ENCODE measurements at regions not wholly inside any gene's neighbourhood (a gene's known extent, or its start where the extent isn't known, plus 50 kb on each side); places are given as distances from the start of the nearest gene placed in this dataset.

DNA sequence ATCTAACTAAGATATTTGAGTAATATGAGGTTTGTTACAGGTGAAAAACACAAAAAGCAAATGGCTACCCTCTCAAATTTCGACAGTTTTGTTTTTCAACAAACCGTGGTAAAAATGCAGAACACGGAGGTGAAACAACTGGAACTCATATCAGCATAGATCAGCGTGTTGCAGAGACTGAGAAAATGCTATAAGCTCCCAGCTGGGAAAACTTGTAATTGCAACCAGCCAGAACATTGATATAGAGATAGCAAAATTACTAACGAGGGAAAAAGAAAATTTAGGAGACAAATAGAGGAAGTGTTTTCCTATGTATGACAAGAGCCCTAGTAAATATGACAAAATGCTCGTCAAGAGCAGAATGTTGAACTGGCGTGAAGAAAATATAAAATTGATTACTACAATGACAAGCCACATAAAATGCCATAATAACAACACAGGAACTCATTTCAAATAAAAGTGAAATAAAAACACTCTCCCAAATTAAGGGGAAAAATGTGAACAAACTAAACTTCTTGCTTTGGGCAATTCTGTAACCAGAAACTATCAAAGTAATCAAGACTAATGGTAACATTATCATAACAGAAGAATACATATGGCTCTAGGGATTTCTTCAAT, 1989.8 kb downstream of the EFNA5 start:
- no peak overlapping the region for H2BK20ac ChIP-seq (ENCODE audit: low read depth, low read length, poor library complexity, severe bottlenecking)
- Mint-ChIP-seq H3K4me3 (no peak overlapping the region), H3K4me1 (peaks cover 0 to 1% of the 10 kb centered on the region in 2 experiments; a peak in 1 of 4 replicates), H3K9me3 (no peaks in the 10 kb centered on the region), H3K36me3 (ENCODE audit: insufficient read depth in 1 of 3, low read depth in 3 of 3) (peaks cover 0 to 1% (median 1%) of the 10 kb centered on the region in 3 experiments; a peak in 2 of 7 replicates), H3K27me3 (ENCODE audit: low read depth) (no peaks in the 10 kb centered on the region), H3K27ac (no peak overlapping the region)
- no peak overlapping the region for H3T11ph ChIP-seq (ENCODE audit: low read length)
- H3K79me1 ChIP-seq (ENCODE audit: insufficient read depth, low read depth, low read length, poor library complexity, severe bottlenecking), result no peaks in the 10 kb centered on the region
- no peak overlapping the region for H3K9ac ChIP-seq (ENCODE audit: extremely low read depth, insufficient read length, low read length)
- no peaks in the 10 kb centered on the region for H4K20me1 ChIP-seq (ENCODE audit: control insufficient read depth, insufficient read depth, insufficient read length)
- TF ChIP-seq, protein P1, sequence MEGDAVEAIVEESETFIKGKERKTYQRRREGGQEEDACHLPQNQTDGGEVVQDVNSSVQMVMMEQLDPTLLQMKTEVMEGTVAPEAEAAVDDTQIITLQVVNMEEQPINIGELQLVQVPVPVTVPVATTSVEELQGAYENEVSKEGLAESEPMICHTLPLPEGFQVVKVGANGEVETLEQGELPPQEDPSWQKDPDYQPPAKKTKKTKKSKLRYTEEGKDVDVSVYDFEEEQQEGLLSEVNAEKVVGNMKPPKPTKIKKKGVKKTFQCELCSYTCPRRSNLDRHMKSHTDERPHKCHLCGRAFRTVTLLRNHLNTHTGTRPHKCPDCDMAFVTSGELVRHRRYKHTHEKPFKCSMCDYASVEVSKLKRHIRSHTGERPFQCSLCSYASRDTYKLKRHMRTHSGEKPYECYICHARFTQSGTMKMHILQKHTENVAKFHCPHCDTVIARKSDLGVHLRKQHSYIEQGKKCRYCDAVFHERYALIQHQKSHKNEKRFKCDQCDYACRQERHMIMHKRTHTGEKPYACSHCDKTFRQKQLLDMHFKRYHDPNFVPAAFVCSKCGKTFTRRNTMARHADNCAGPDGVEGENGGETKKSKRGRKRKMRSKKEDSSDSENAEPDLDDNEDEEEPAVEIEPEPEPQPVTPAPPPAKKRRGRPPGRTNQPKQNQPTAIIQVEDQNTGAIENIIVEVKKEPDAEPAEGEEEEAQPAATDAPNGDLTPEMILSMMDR (conservative IDR thresholded peaks at IDR 0.05), result no peak
- no peaks in the 10 kb centered on the region for H3K27me3 ChIP-seq (ENCODE audit: insufficient read depth, low read length)
- H3K14ac ChIP-seq (ENCODE audit: insufficient read depth, low read length), result no peak overlapping the region
- H3K56ac ChIP-seq (ENCODE audit: insufficient read length, low read depth, low read length), result no peak overlapping the region
- no peak overlapping the region for H4K91ac ChIP-seq (ENCODE audit: insufficient read length, low read depth, low read length)
- H2BK5ac ChIP-seq (ENCODE audit: insufficient read length, low read length), result no peak overlapping the region
- no peak overlapping the region for H2BK120ac ChIP-seq (ENCODE audit: low read depth, low read length, poor library complexity, severe bottlenecking)
- DNase-seq, result no peak
- no peaks in the 10 kb centered on the region for H3K23me2 ChIP-seq (ENCODE audit: insufficient read length, low read depth, low read length, poor library complexity, severe bottlenecking)
- no peak overlapping the region for H4K8ac ChIP-seq (replicated peaks; ENCODE audit: insufficient read length, low read depth, low read length)
- no peak overlapping the region for H2BK15ac ChIP-seq (ENCODE audit: low read depth, low read length)
- H3K18ac ChIP-seq (ENCODE audit: insufficient read length, low read depth, low read length), result no peak overlapping the region
- no peak overlapping the region for H2BK12ac ChIP-seq (ENCODE audit: insufficient read length, low read depth, low read length)
- H3K9me3 ChIP-seq (ENCODE audit: control insufficient read depth, low read depth, low read length), result no peaks in the 10 kb centered on the region
- no peak overlapping the region for H4K5ac ChIP-seq (ENCODE audit: insufficient read length, low read depth, low read length)
- H2AFZ ChIP-seq (ENCODE audit: low read length), result no peak overlapping the region
- no peaks in the 10 kb centered on the region for H3K4me1 ChIP-seq (ENCODE audit: insufficient read depth, low read length)
- WGBS (ENCODE audit: extremely low coverage, insufficient read length, low lambda C conversion rate), result no CpG with 5 or more reads among the region's 7 CpGs
- H2AK5ac ChIP-seq (ENCODE audit: insufficient read length, low read length), result no peak overlapping the region
- H3K79me2 ChIP-seq (ENCODE audit: insufficient read depth, low read length), result no peaks in the 10 kb centered on the region
- no peak overlapping the region for H3K23ac ChIP-seq (ENCODE audit: insufficient read length, low read depth, low read length)
- H3K4ac ChIP-seq (ENCODE audit: low read depth, low read length), result no peak overlapping the region
- no peak overlapping the region for H3K4me2 ChIP-seq (ENCODE audit: insufficient read depth, insufficient read length, low read length)
- H3K27ac ChIP-seq (ENCODE audit: insufficient read length, low read depth, low read length), result no peak overlapping the region
